ENCODE measurements at regions not wholly inside any gene's neighbourhood (a gene's known extent, or its start where the extent isn't known, plus 50 kb on each side); places are given as distances from the start of the nearest gene placed in this dataset.

DNA sequence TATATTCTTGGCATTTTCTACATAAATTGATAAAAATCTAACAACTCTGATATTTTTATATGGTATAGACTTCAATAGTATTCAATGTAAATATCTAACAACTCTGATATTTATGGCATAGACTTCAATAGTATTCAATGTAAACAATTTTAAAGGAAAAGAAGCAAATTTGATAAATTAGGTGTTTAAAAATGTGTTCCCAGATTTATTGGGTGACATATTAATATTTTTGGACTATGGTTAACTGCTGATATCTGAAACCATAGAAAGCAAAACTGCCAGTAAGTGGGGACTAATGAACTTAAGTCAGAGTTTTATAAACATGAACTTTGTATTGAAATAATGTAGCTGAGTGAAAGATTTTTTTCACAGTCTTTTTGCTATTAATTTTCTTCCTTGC, 1576.0 kb upstream of the DDX18 start:
- Histone ChIP-seq H3K4me2 (ENCODE audit: control insufficient read depth, insufficient read depth) (no peak overlapping the region), H3K9ac (ENCODE audit: control insufficient read depth, insufficient read depth, low read length) (no peak overlapping the region), H3K4me1 (ENCODE audit: control insufficient read depth, insufficient read depth, low read length) (no peaks in the 10 kb centered on the region), H3K4me3 (no peak overlapping the region), H3K36me3 (ENCODE audit: control insufficient read depth in 2 of 2, insufficient read depth in 2 of 2, low read length in 1 of 2) (no peaks in the 10 kb centered on the region), H3K9me3 (replicated peaks; ENCODE audit: control insufficient read depth, insufficient read depth, low read length) (no peaks in the 10 kb centered on the region), H3K27me3 (replicated peaks in 1 of 2; ENCODE audit: control insufficient read depth in 2 of 2, insufficient read depth in 2 of 2, low read length in 1 of 2) (no peaks in the 10 kb centered on the region), H3K79me2 (ENCODE audit: control insufficient read depth, insufficient read depth, low read length) (no peaks in the 10 kb centered on the region), H2AFZ (ENCODE audit: control insufficient read depth, low read depth, low read length) (no peak overlapping the region), H3K27ac (ENCODE audit: control insufficient read depth, insufficient read depth) (no peak overlapping the region), H4K20me1 (ENCODE audit: control insufficient read depth, insufficient read depth) (no peaks in the 10 kb centered on the region)
- FAIRE-seq (no peak), ATAC-seq (no peak), DNase-seq (ENCODE audit: low read depth, low spot score) (no peak)
- ChIA-PET POLR2A (no interaction called here), RAD21 (ENCODE audit: unreplicated experiment) (no interaction called here), SMC1A (ENCODE audit: uncharacterized antibody, unreplicated experiment) (no interaction called here), CTCF (no interaction called here)
- TF ChIP-seq TCF3 (IDR thresholded peaks at IDR 0.05; ENCODE audit: borderline replicate concordance, insufficient read depth, low read depth, low read length) (no peak), RUNX3 (IDR thresholded peaks at IDR 0.05; ENCODE audit: low read length) (no peak), CBFB (IDR thresholded peaks at IDR 0.05; ENCODE audit: low read depth) (no peak), GABPA (IDR thresholded peaks at IDR 0.05; ENCODE audit: low read depth) (no peak), SREBF2 (IDR thresholded peaks at IDR 0.05; ENCODE audit: low read length) (no peak), RCOR1 (conservative IDR thresholded peaks at IDR 0.05; ENCODE audit: low read depth, low read length) (no peak), SMARCA5 (IDR thresholded peaks at IDR 0.05) (no peak), ZNF274 (IDR thresholded peaks at IDR 0.05; ENCODE audit: insufficient read depth, insufficient read length) (no peak), YBX1 (IDR thresholded peaks at IDR 0.05) (no peak), HCFC1 (IDR thresholded peaks at IDR 0.05; ENCODE audit: low read length) (no peak), NRF1 (conservative IDR thresholded peaks at IDR 0.05; ENCODE audit: low read depth, low read length) (no peak), ZNF217 (IDR thresholded peaks at IDR 0.05) (no peak), TARDBP (IDR thresholded peaks at IDR 0.05; ENCODE audit: borderline replicate concordance) (no peak)
- TF ChIP-seq, protein P1, sequence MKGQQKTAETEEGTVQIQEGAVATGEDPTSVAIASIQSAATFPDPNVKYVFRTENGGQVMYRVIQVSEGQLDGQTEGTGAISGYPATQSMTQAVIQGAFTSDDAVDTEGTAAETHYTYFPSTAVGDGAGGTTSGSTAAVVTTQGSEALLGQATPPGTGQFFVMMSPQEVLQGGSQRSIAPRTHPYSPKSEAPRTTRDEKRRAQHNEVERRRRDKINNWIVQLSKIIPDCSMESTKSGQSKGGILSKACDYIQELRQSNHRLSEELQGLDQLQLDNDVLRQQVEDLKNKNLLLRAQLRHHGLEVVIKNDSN (IDR thresholded peaks at IDR 0.05; ENCODE audit: borderline replicate concordance, extremely low read length, insufficient read depth, low read depth, low read length): no peak
- TF ChIP-seq, protein P2, sequence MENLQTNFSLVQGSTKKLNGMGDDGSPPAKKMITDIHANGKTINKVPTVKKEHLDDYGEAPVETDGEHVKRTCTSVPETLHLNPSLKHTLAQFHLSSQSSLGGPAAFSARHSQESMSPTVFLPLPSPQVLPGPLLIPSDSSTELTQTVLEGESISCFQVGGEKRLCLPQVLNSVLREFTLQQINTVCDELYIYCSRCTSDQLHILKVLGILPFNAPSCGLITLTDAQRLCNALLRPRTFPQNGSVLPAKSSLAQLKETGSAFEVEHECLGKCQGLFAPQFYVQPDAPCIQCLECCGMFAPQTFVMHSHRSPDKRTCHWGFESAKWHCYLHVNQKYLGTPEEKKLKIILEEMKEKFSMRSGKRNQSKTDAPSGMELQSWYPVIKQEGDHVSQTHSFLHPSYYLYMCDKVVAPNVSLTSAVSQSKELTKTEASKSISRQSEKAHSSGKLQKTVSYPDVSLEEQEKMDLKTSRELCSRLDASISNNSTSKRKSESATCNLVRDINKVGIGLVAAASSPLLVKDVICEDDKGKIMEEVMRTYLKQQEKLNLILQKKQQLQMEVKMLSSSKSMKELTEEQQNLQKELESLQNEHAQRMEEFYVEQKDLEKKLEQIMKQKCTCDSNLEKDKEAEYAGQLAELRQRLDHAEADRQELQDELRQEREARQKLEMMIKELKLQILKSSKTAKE (IDR thresholded peaks at IDR 0.05; ENCODE audit: low read depth, poor library complexity, severe bottlenecking): no peak
- in situ Hi-C loops (cut with MboI) (no loop called here), intact Hi-C loops (cut with micrococcal nuclease; ENCODE audit: unreplicated experiment) (no loop called here)
- no TSS peak for BruUV-seq (replicated peaks)

All from GM12878 (cell line).